CMK (cell line): ENCODE measurements at regions not wholly inside any gene's neighbourhood (a gene's known extent, or its start where the extent isn't known, plus 50 kb on each side); places are given as distances from the start of the nearest gene placed in this dataset.
"Not testable (repeated sequence)": the region's sequence is repeated elsewhere in the genome, so short reads cannot be mapped to it uniquely, and the experiment has no call there.

Experiments used
- DNase-seq: peaks from one replicate; pipeline ENCODE4 v3.0.0-alpha.2; 2010; ENCODE audit warnings: low read depth

- DNase-seq = not testable (repeated sequence)
These were observed 779.8 kb downstream of the PRIM2 start for GRCh38 chr6:58097251-58097650.

GRCh38 chr6:58113960-58114359, 796.5 kb downstream of the PRIM2 start:
- no peak for DNase-seq

GRCh38 chr6:58117162-58117561, 799.7 kb downstream of the PRIM2 start:
- not testable (repeated sequence) for DNase-seq

- DNase-seq = not testable (repeated sequence)
These were observed 804.2 kb downstream of the PRIM2 start for GRCh38 chr6:58121616-58122015.

GRCh38 chr6:58123770-58124169, 806.3 kb downstream of the PRIM2 start:
- not testable (repeated sequence) for DNase-seq

GRCh38 chr6:58128549-58128948, 811.1 kb downstream of the PRIM2 start:
- not testable (repeated sequence) for DNase-seq

- DNase-seq = not testable (repeated sequence)
These were observed 811.7 kb downstream of the PRIM2 start for GRCh38 chr6:58129098-58129497.

- not testable (repeated sequence) for DNase-seq
These were observed 822.3 kb downstream of the PRIM2 start for GRCh38 chr6:58139746-58140145.

GRCh38 chr6:58171025-58171424, 853.6 kb downstream of the PRIM2 start:
- DNase-seq = not testable (repeated sequence)

GRCh38 chr6:58181557-58182065, 864.2 kb downstream of the PRIM2 start:
- not testable (repeated sequence) for DNase-seq

- not testable (repeated sequence) for DNase-seq
These were observed 867.9 kb downstream of the PRIM2 start for GRCh38 chr6:58185300-58185699.

- not testable (repeated sequence) for DNase-seq
These were observed 875.8 kb downstream of the PRIM2 start for GRCh38 chr6:58193209-58193608.

- no peak for DNase-seq
These were observed 880.9 kb downstream of the PRIM2 start for GRCh38 chr6:58198301-58198700.

- not testable (repeated sequence) for DNase-seq
These were observed 919.7 kb downstream of the PRIM2 start for GRCh38 chr6:58237124-58237523.

- peak; percentile 91 for DNase-seq
These were observed 921.0 kb downstream of the PRIM2 start for GRCh38 chr6:58238421-58238820.

- not testable (repeated sequence) for DNase-seq
These were observed 940.2 kb downstream of the PRIM2 start for GRCh38 chr6:58257625-58258024.

GRCh38 chr6:58290177-58290576, 972.7 kb downstream of the PRIM2 start:
- no peak for DNase-seq

GRCh38 chr6:58291319-58291718, 973.9 kb downstream of the PRIM2 start:
- not testable (repeated sequence) for DNase-seq

- DNase-seq = not testable (repeated sequence)
These were observed 990.5 kb downstream of the PRIM2 start for GRCh38 chr6:58307901-58308300.

- DNase-seq = not testable (repeated sequence)
These were observed 1014.7 kb downstream of the PRIM2 start for GRCh38 chr6:58332108-58332507.

- DNase-seq = not testable (repeated sequence)
These were observed 1024.9 kb downstream of the PRIM2 start for GRCh38 chr6:58342287-58342686.

- not testable (repeated sequence) for DNase-seq
These were observed 1030.1 kb downstream of the PRIM2 start for GRCh38 chr6:58347534-58347933.

GRCh38 chr6:58351619-58352018, 1034.2 kb downstream of the PRIM2 start:
- not testable (repeated sequence) for DNase-seq

- not testable (repeated sequence) for DNase-seq
These were observed 1041.0 kb downstream of the PRIM2 start for GRCh38 chr6:58358452-58358851.
